ENCODE measurements at regions not wholly inside any gene's neighbourhood (a gene's known extent, or its start where the extent isn't known, plus 50 kb on each side); places are given as distances from the start of the nearest gene placed in this dataset.

- Histone ChIP-seq H4K20me1 (ENCODE audit: insufficient read depth, low read length) (no peaks in the 10 kb centered on the region), H2AFZ (ENCODE audit: low read depth, low read length) (no peak overlapping the region), H3K9me3 (ENCODE audit: insufficient read depth, low read length, severe bottlenecking) (no peaks in the 10 kb centered on the region), H3K36me3 (ENCODE audit: insufficient read depth, low read length) (no peaks in the 10 kb centered on the region), H3K79me2 (ENCODE audit: insufficient read depth, low read length) (no peaks in the 10 kb centered on the region), H3K27ac (ENCODE audit: low read length) (no peak overlapping the region), H3K9ac (ENCODE audit: low read depth, low read length) (no peak overlapping the region), H3K4me2 (ENCODE audit: insufficient read depth, low read length) (no peak overlapping the region), H3K4me1 (ENCODE audit: insufficient read depth, low read length) (no peaks in the 10 kb centered on the region), H3K27me3 (ENCODE audit: insufficient read depth, low read length, poor library complexity) (no peaks in the 10 kb centered on the region), H3K4me3 (ENCODE audit: low read depth in 1 of 2, low read length in 2 of 2) (no peak overlapping the region)
- TF ChIP-seq EZH2 (IDR thresholded peaks at IDR 0.05; ENCODE audit: borderline replicate concordance, low read depth, low read length, severe bottlenecking) (no peak), CTCF (IDR thresholded peaks at IDR 0.05; ENCODE audit: borderline replicate concordance, extremely low read depth, low read length, poor library complexity, severe bottlenecking) (no peak)
- ATAC-seq (ENCODE audit: insufficient read depth, low read depth) (no peak), DNase-seq (no peak)
Observed at GRCh38 chr3:147002721-147003120, 397.6 kb upstream of the PLSCR5 start.

- no peak for DNase-seq
- Histone ChIP-seq H3K27ac (ENCODE audit: low read length) (no peak overlapping the region), H3K79me2 (ENCODE audit: insufficient read depth, low read length) (no peaks in the 10 kb centered on the region), H3K4me2 (ENCODE audit: insufficient read depth, low read length) (no peak overlapping the region), H3K4me1 (ENCODE audit: insufficient read depth, low read length) (no peaks in the 10 kb centered on the region), H3K9ac (ENCODE audit: low read depth, low read length) (no peak overlapping the region), H3K9me3 (ENCODE audit: insufficient read depth, low read length, severe bottlenecking) (no peaks in the 10 kb centered on the region), H3K27me3 (ENCODE audit: insufficient read depth, low read length, poor library complexity) (no peaks in the 10 kb centered on the region), H2AFZ (ENCODE audit: low read depth, low read length) (no peak overlapping the region), H4K20me1 (ENCODE audit: insufficient read depth, low read length) (no peaks in the 10 kb centered on the region), H3K4me3 (ENCODE audit: low read depth in 1 of 2, low read length in 2 of 2) (no peak overlapping the region), H3K36me3 (ENCODE audit: insufficient read depth, low read length) (no peaks in the 10 kb centered on the region)
- ATAC-seq (ENCODE audit: insufficient read depth, low read depth) = no peak
- TF ChIP-seq EZH2 (IDR thresholded peaks at IDR 0.05; ENCODE audit: borderline replicate concordance, low read depth, low read length, severe bottlenecking) = no peak
- no peak for TF ChIP-seq CTCF (IDR thresholded peaks at IDR 0.05; ENCODE audit: borderline replicate concordance, extremely low read depth, low read length, poor library complexity, severe bottlenecking)
Observed at GRCh38 chr3:147000274-147000673, 395.1 kb upstream of the PLSCR5 start.

- Histone ChIP-seq H3K9me3 (ENCODE audit: insufficient read depth, low read length, severe bottlenecking) (no peaks in the 10 kb centered on the region), H3K4me2 (ENCODE audit: insufficient read depth, low read length) (no peak overlapping the region), H4K20me1 (ENCODE audit: insufficient read depth, low read length) (no peaks in the 10 kb centered on the region), H3K27ac (ENCODE audit: low read length) (no peak overlapping the region), H3K36me3 (ENCODE audit: insufficient read depth, low read length) (no peaks in the 10 kb centered on the region), H3K27me3 (ENCODE audit: insufficient read depth, low read length, poor library complexity) (no peaks in the 10 kb centered on the region), H3K79me2 (ENCODE audit: insufficient read depth, low read length) (no peaks in the 10 kb centered on the region), H3K9ac (ENCODE audit: low read depth, low read length) (no peak overlapping the region), H3K4me3 (ENCODE audit: low read depth in 1 of 2, low read length in 2 of 2) (no peak overlapping the region), H3K4me1 (ENCODE audit: insufficient read depth, low read length) (no peaks in the 10 kb centered on the region), H2AFZ (ENCODE audit: low read depth, low read length) (no peak overlapping the region)
- ATAC-seq (ENCODE audit: insufficient read depth, low read depth) (no peak), DNase-seq (no peak)
- TF ChIP-seq CTCF (IDR thresholded peaks at IDR 0.05; ENCODE audit: borderline replicate concordance, extremely low read depth, low read length, poor library complexity, severe bottlenecking) (no peak), EZH2 (IDR thresholded peaks at IDR 0.05; ENCODE audit: borderline replicate concordance, low read depth, low read length, severe bottlenecking) (no peak)
Observed at GRCh38 chr3:146991907-146992306, 386.8 kb upstream of the PLSCR5 start.

- H2AFZ ChIP-seq (ENCODE audit: low read depth, low read length) = no peak overlapping the region
- H3K27ac ChIP-seq (ENCODE audit: low read length) = no peak overlapping the region
- H3K79me2 ChIP-seq (ENCODE audit: insufficient read depth, low read length) = no peaks in the 10 kb centered on the region
- H3K4me1 ChIP-seq (ENCODE audit: insufficient read depth, low read length) = no peaks in the 10 kb centered on the region
- TF ChIP-seq CTCF (IDR thresholded peaks at IDR 0.05; ENCODE audit: borderline replicate concordance, extremely low read depth, low read length, poor library complexity, severe bottlenecking) (no peak), EZH2 (IDR thresholded peaks at IDR 0.05; ENCODE audit: borderline replicate concordance, low read depth, low read length, severe bottlenecking) (no peak)
- ATAC-seq (ENCODE audit: insufficient read depth, low read depth) = no peak
- H3K4me2 ChIP-seq (ENCODE audit: insufficient read depth, low read length) = no peak overlapping the region
- no peak overlapping the region for H3K9ac ChIP-seq (ENCODE audit: low read depth, low read length)
- no peaks in the 10 kb centered on the region for H3K27me3 ChIP-seq (ENCODE audit: insufficient read depth, low read length, poor library complexity)
- H3K36me3 ChIP-seq (ENCODE audit: insufficient read depth, low read length) = no peaks in the 10 kb centered on the region
- peaks cover 3% of the 10 kb centered on the region for H3K9me3 ChIP-seq (ENCODE audit: insufficient read depth, low read length, severe bottlenecking)
- no peak overlapping the region for H3K4me3 ChIP-seq (ENCODE audit: low read depth in 1 of 2, low read length in 2 of 2)
- DNase-seq = no peak
- H4K20me1 ChIP-seq (ENCODE audit: insufficient read depth, low read length) = no peaks in the 10 kb centered on the region
Observed at GRCh38 chr3:146975476-146975875, 370.3 kb upstream of the PLSCR5 start.
